Kasumi-1 (cell line): ENCODE measurements at regions not wholly inside any gene's neighbourhood (a gene's known extent, or its start where the extent isn't known, plus 50 kb on each side); places are given as distances from the start of the nearest gene placed in this dataset.
"Not testable (repeated sequence)": the region's sequence is repeated elsewhere in the genome, so short reads cannot be mapped to it uniquely, and the experiment has no call there.

Experiments
- DNase-seq, 2 experiments: peaks; one replicate each; lab custom pipeline; 2025; lab: John Stamatoyannopoulos, UW

DNA sequence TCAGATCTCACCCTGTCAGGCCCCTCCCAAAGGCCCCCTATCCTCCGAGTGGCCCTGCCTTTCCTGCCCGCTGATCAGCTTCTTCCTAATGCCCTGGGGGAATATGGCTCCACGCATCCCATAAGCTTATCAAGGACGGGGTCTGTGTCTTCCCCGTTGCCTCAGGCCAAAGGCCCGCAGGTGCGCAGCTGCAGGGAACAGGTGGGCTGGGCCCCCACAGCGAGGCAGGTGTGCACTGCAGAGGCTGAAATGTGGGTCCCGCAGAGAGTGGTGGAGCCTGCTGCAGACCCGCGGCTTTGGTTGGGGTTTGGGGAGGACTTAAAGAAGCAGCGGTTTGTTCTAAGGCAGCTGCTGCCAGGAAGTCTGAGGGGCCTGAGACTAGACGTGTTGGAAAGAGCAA is 220.8 kb upstream of the TCERG1L start:
- DNase-seq = no peak

DNA sequence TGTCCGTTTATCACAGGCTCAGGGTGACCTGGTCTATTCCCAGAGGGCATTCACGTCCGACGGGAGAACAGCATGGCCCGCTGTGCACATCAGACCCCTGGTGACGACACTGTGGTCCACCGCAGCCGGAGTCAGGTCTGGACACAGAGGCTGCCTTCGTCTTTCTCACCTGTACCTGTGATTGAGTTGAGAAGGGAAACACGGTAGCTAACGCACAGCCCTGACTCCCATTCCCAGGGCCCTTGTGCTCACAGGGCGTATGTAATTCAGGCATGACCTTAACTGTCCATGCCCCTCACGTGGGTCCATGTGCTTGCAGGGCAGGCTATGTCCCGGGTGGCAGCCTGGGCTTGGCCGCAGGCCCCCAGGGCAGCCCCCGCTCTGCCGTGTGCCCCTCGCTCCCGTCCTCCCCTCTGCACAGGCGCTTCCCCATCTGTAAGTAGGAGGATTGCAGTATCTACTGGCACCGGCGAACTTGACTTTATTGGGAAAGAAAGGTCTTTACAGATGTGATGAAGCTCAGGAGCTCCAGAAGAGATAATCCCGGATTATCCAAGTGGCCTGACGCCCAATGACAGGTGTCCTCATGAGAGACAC is 221.3 kb upstream of the TCERG1L start:
- DNase-seq = no peak

DNA sequence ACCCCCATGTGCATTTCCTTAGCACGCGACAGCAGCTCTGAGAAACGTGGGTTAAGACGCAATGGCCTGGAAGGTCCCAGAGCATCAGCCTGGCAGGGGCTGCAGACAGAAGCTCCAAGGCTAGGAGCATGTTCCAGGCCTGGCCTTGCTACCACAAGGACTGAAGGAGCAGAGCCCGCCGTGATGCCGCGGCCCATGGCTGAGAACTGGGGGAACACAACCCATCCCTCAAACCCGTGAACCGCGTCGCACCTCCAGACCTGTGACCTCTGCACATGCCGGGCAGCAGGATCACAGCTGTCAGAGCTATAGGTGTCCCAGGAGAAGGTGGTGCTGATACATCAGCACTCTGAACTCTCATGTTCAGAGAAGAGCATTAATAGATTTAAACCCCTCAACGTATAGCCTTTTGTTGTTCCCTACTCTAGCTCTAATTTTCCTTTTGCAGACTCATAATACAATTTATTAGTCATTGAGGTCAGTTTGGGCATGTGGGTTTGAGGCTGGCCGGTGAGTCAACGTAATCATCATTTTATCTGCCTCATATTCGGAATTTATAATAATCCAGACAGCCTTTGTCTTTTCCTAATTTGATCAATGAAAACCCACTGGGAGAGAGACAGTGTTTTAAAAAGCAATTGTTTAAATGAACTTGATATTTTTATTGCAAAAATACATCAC is 222.5 kb upstream of the TCERG1L start:
- no peak for DNase-seq

DNA sequence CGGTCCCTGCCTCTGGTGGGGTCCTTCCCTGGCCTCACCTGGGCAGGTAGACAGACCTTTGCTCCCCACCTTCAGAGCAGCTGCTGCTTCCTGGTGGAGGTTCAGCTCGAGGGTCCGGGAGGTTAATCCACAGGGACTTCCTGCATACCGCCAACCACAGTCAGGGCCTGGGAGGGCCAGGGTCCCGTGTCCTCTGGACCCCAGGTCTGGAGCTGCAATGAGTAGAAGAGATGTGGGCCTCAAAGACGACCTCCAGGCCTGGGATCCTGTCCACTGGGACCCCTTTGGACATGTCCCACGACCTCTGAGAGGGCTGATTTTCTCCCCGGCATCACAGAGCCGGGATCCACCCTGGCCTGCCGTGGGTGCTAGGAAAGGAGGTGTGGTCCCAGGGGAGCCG is 223.3 kb upstream of the TCERG1L start:
- no peak for DNase-seq

DNA sequence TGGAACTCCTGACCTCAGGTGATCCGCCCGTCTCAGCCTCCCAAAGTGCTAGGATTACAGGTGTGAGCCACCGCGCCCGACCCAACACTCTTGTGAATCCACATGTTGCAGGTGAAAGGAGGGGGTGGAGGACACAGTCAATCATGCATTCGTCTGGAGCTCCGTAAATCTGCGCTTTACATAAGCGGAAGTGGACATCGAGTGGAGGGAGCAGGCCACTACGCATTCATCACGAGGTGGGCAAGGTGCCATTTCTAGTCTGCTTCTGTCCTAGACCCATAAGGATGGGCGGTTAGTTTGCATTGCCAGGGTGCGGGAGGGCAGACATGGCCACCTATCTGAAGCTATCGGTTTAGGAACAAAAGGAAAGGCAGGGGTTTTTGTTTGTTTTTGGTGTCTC is 225.2 kb upstream of the TCERG1L start:
- DNase-seq = no peak

DNA sequence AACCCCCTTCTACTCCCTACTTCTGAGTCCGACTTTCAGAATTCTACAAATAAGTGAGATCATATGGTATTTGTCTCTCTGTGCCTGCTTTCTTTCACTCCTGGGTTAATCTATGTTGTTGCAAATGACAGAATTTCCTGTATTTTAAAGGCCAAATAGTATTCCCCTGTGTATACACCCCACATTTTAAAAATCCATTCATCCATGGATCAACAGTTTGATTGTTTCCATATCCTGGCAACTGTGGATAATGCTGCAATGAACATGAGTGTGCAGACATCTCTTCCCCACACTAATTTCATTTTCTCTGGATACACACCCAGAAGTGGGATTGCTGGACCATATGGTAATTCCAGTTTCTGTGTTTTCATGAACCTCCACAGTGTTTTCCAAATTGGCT is 225.8 kb upstream of the TCERG1L start:
- DNase-seq = no peak

DNA sequence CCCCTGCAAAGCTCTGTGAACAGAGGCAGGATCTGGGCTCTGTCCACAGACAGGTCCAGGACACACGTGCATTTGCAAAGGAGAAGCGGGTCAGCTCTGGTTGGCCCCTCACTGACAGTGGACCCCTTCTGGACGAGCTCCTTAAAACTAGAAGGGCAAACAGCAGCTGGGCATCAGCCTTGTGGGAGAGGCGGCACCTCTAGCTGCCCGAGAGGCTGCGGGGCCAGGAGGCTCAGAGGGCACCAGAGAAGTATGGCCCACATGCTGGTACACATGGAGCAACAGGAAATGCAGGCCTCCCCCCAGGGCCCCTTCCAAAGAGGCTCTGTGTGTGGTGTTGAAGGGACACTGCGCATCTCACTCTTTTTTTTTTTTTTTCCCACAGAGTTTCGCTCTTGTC is 233.0 kb upstream of the TCERG1L start:
- DNase-seq = no peak

DNA sequence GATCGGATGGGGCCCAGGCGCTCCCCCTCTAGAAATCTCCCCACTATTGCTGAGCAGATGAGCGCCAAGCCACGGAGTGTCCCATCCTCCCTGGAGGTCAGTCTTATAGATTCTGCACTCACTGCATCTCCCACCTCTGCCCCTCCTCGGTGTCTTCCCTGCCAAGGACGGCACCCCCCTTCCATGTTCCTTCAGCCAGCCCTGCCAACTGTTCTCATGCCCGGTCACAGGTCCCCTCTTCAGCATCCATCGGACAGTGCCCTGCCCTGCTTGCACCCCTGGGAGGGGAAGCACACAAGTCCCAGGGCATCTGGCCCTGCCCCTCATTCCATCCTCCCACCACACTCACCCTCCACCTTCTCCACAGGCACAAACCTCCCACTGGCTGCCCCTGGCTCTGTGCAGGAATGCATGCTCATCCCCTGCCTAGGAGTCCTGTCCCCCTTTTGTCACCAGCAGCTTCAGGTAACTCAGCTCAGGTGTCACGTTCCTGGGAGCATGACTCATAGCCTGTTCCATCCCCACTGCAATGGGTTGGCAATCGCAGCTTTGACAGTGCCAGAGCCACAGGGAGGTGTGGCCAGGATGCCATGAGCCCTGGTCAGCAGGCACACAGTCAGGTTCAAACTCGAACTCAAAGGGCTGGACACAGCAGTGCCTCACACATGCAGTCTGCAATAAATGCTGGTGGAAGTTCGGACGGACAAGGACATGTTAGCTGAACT is 234.7 kb upstream of the TCERG1L start:
- no peak for DNase-seq

DNA sequence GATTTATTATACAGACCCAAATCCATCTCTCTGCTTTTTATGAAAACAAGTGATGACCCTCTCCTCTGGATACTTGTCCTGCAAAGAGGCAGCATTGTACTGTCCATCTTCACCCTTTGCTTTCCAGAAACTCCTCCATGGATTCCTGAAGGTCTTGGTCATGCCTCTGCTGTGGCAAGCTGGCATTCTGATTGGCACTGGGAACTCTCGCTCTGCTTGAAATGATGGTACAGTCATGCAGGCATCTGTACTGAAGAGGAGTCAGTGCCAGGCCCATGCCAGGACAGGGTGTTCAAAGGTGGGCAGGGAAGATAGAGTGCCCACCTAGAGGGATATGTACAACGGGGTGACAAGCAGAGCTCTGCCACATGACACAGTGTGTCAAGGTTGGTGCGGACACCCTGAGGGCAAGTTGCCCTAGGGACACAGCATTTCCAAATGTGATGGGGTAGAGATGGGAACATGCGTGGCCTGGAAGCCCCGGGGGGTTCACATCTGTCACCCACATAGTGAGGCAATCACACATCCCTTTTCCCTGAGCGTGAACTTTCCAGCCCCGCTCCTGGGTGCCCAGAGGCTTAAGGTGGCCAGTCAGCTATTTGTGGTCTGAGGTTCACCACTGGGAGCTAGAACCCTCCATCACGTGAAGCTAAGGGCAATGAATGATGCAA is 235.7 kb upstream of the TCERG1L start:
- DNase-seq = no peak

DNA sequence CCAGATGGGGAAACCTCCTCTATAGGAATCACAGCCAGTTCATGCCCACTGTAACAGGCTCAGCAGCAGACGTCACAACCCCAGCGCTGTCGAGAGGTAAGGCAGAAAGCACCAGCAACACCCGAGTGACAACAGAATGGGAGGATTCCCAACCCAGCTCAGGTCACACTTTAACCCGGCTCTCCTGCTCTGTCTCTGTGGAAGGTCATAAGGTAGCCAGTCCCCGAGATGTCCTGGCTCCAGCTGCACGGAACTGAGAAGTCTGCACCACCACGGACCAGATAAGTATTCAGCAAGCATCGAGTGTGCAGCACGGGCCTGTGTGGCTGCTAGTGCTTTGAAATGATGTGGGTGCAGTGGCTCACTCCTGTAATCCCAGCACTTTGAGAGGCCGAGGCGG is 236.7 kb upstream of the TCERG1L start:
- DNase-seq = no peak

DNA sequence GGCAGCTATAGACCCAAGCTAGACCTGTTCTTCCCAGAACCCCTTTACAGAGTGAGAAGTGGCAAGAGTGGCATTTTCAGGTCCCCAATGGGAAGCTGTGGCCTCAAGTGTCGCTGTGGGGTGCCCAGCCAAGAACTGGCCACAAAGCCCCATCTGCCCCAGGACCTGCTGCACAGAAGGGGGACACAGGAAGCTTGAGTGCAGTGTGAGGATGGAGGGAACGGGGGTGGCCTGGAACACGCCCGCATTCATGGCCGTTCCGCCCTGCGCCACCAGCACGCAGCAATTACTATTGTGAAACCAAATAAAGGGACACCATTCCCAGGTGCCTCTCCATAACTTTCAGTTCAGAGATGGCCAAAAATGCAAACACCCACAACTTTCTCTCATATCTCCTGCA is 237.6 kb upstream of the TCERG1L start:
- no peak for DNase-seq

DNA sequence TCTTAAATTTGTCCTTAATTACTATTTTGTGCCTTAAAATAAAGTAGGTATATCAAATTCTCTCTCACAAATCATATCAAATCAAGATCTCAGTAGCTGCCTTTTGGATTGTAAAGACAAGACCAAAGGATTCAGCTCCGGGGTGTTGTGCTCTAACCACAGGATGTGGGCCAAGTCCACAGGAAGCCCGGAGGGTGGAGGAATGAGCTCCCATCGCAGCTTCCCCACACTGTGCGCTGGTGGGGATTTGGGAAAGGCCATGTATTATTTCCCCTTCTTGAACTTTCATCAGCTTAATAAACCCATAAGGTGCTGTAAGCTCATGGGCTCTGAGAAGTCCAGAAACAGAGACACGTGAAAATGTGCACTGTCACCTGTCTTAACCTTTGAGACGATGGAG is 241.6 kb upstream of the TCERG1L start:
- no peak for DNase-seq

DNA sequence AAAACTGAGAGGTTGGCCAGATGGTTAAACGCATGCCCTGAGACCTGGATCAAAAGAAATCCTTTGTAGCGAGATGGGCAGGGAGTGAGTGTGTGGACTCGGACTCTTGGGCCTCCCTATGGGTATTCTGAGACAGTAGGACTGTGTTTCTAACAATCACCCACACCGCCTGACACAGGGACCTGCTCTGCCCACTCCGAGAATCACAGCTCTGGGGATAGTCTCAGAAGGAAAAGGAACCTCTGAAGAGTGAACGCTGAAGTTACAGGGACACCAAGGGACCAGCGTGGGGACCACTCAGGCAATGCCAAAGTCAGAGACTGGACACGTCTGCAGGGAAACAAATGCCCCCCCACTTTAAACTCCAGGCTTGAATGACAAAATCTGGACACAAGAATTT is 242.1 kb upstream of the TCERG1L start:
- no peak for DNase-seq

DNA sequence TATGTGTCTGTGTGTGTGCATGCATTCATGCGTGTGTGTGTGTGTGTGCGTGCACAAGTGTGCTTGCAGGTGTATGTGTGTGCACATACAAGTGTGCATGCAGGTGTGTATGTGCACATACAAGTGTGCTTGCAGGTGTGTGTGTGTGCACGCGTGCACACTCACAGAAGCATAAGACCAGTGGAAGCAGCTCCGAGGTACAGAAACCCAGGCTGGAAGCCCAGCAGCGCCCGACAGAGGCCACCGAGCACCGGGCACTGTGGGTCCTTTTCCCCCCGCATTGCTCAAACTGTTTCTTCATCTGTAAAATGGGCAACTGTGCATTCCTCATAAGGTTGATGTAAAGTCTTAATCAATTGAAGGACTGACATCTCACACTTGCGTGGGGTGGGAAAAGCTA is 243.3 kb upstream of the TCERG1L start:
- DNase-seq = no peak

DNA sequence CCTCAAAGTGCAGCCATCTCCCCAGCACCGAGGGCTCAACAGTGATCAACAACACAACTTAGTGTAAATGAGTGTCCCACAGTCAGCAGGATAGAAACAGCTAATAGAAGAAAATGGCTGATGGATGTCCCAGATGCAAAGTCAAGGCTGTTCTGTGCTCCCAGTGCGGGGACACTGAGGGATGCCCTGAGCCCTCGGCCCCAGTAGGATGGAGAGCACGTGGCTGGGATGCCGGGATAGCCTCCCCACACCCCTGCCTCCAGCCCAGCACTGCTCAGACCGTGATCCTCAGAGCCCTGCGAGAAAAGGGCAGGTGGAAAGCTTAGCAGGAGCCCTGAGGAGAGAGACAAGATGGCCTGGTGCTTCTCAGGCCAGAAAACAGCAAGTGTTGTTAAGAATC is 243.9 kb upstream of the TCERG1L start:
- no peak for DNase-seq

DNA sequence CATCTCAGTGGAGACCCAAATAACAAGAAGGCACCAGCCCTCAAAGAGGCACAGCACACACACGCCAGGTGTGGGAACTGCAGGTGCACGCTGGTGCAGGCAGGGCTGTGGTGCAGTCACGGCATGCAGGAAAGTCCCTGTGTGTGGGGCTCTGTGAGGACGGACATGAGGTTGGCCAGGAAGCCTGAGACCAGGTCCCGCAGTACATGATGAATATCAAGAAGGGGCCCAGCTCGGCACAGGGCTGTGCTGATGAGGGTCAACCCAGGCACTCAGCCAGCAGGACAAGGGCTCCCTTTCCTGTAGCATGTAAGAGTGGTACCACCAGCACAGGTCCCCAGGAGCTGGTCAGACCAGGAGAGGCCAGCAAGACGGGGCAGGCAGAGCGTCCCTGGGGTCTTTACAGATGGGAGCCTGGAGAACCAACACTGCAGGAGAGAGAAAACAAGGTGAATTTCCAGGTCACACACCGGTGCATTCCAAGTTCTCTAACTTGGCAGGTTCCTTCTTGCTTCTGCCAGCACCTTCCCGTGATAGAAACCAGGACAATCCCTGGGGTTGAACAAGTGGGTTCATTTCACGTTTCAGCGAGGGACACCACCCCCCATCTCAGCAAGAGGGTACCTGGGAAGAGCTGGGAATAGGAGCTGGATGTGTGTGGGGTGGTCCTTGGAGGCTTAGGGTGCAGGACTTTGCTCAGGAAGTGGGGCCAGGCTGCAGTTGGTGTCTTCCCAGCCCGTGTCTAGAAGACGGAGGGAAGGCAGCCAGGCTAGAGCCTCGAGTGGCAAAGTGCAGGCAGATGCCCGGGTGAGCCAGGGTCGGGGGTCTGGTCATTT is 244.8 kb upstream of the TCERG1L start:
- DNase-seq = no peak

DNA sequence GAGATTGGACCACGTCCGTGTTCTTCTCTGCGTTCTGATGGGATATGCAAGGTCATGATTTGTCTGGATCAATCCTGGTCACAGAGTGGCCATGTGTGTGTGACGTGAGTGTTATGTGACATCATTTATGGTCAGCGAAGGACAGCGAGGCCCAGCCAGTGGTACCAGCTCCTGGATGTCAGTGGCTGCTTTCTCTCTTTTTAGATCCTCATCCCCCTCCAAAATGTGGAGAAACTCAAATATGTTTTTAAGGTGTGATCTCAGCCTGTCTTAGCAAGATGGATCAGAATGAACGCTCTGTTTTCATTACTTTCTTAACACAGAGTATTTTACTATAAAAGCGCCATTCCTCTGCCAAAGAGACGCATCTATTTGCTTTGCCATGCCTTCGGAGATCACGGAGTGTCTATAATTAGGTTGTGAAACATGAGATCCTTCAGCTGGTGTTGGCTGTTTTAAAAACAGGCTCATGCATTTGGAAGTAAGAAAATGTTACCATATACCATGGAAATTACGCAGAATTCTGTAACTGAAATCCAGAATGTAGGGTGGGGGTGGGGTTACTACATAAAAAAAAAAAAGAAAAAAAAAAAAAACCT is 245.5 kb upstream of the TCERG1L start:
- no peak for DNase-seq

DNA sequence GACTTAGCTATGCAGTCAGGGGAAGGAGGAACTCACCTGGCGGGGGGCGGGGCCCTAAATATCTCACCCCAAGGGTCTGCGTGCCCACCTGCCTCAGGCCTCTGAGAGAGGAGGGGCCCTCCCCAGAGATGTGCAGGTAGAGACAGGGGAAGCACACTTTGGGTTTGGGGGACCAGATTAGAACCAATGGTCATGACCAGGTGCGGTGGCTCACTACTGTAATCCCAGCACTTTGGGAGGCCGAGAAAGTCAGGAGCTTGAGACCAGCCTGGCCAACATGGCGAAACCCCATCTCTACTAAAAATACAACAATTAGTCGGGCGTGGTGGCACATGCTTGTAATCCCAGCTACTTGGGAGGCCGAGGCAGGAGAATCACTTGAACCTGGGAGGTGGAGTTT is 246.4 kb upstream of the TCERG1L start:
- not testable (repeated sequence) for DNase-seq

DNA sequence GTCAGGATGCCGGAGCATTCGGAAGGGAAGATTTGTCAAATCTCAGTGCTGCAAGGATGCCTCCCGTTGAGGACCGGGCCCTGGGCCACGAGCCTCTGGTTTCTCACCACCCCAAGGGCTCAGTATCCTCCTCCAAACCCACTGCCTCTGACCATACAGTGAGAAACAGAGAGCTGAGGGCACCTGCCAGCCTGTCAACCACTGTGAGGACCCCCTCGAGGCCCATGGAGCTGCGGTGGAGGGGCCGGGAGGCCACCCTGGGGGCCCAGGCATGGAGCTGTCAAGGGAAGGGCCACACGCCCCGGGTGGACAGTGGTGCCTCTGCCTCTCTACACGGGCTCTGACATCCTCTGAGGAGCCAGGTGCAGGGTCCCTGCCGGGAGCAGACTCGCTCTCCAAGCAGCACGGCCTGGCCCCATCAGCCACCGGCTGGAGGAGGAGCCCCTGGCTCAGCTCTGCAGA is 248.0 kb upstream of the TCERG1L start:
- DNase-seq = no peak

DNA sequence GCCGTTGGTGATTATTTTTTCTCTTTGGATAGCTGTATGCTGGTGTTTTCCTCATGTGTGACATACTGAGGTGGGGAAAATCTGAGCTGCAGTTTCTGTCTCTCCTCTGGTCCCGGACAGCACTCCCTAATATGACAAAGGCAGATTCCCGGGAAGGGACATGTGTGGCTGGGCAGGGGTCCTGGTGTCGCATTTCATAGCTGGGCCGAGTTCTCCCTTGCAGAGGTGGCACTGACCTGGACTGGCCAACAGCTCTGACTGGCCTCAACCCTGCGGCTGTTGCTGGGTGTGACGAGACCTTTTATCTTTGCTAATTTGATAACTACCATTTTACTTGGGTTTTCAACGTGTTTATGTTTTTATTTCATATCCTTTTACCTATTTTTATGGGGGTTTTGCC is 248.6 kb upstream of the TCERG1L start:
- DNase-seq = no peak

DNA sequence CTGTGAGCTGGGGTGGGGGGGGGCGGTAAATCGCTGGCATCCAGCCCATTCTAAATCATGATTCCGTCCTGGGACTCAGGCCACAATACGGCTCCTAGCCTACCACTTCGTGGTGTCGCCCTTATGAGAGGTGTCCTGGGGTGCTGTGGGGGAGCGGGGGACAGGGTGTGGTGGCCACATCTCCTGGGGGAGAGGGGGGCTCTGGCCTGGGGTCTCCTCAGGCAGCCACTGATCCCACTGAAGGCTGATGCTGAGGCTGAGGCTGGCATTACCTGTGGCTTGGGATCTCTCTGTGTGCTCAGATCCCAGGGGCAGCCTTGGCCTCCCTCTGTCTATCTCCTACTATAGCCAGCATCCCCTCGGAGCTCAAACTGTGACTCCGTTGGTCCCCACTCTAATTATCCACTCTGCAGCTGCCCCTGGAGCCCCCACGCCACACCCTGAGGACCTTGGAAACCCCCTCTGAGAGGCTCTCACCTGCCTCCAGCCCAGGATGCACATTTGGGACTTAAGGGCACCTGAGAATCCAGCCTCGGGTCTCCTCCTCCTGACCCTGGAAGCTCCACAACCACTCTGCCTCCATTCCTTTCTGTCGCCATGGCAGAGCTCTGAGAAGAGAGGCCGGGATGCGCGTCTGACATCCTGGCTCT is 249.3 kb upstream of the TCERG1L start:
- DNase-seq = no peak
